Esophagus squamous epithelium (tissue), 5 donors: ENCODE measurements at regions not wholly inside any gene's neighbourhood (a gene's known extent, or its start where the extent isn't known, plus 50 kb on each side); places are given as distances from the start of the nearest gene placed in this dataset.

Experiments
- DNase-seq: peaks from one replicate; lab custom pipeline; 2025; lab: John Stamatoyannopoulos, UW
- H3K27ac ChIP-seq, 4 donors: fragments of 200-600 bp; sonication (generic); one replicate each; pipeline ENCODE4 v1.5.1; 2016 to 2019; ENCODE audit warnings: mild to moderate bottlenecking in 1 of 4
- H3K27me3 ChIP-seq, 4 donors: fragments of 200-600 bp; sonication (generic); 1 replicate in 3 of 4; 2 replicates in 1 of 4; pipeline versions ENCODE4 v1.5.1 to v1.6.0; 2017 to 2021; ENCODE audit warnings: antibody characterized with exemption in 1 of 4
- H3K36me3 ChIP-seq, 3 donors: fragments of 200-600 bp; sonication (generic); one replicate each; pipeline ENCODE4 v1.5.1; 2016 to 2019
- H3K4me1 ChIP-seq, 3 donors: fragments of 200-600 bp; sonication (generic); one replicate each; pipeline ENCODE4 v1.5.1; 2017 to 2019
- H3K4me3 ChIP-seq, 4 donors: fragments of 200-600 bp; sonication (generic); 1 replicate in 3 of 4; 2 replicates in 1 of 4; pipeline ENCODE4 v1.5.1; 2016 to 2019; ENCODE audit warnings: mild to moderate bottlenecking in 2 of 4, moderate library complexity in 1 of 4
- H3K9me3 ChIP-seq, 3 donors: fragments of 200-600 bp; sonication (generic); one replicate each; pipeline ENCODE4 v1.5.1; 2016 to 2019
- CTCF ChIP-seq, 6 experiments: fragments of 450-650 bp in 4 of 6; fragments of 200-600 bp in 2 of 6; sonication (generic) in 2 of 6; IDR thresholded peaks; one replicate each; pipeline ENCODE4 v1.5.1; 2016 to 2019; ENCODE audit warnings: antibody characterized with exemption in 6 of 6, mild to moderate bottlenecking in 4 of 6, moderate library complexity in 4 of 6
- POLR2A ChIP-seq, 4 donors: fragments of 450-650 bp; IDR thresholded peaks; one replicate each; pipeline ENCODE4 v1.6.1; 2017; ENCODE audit warnings: antibody characterized with exemption in 4 of 4, mild to moderate bottlenecking in 4 of 4, moderate library complexity in 3 of 4
- WGBS, 2 donors: methylation state at CpG; one replicate each; pipeline ENCODE4 v1.1.5; 2018; 5-methylcytosine and 5-hydroxymethylcytosine counted together
- intact Hi-C: fragments of 100-400 bp; cut with DNase I; formaldehyde crosslinking; loops from one replicate; pipeline ENCODE4 v1.15.0; 2022
- donor health status: DM: yes; HTN: yes; CAD: no.

- no peak for DNase-seq
- TF ChIP-seq POLR2A (IDR thresholded peaks at IDR 0.05) (no peak), CTCF (IDR thresholded peaks at IDR 0.05) (no peak)
- Histone ChIP-seq H3K9me3 (no peaks in the 10 kb centered on the region), H3K4me1 (peaks cover 0 to 14% (median 6%) of the 10 kb centered on the region in 3 donors), H3K27ac (no peak overlapping the region), H3K4me3 (no peak overlapping the region), H3K36me3 (no peaks in the 10 kb centered on the region), H3K27me3 (no peaks in the 10 kb centered on the region)
- WGBS, 2 donors = 78 to 83% methylated on average over 5 of the region's 5 CpGs
- intact Hi-C loops = no loop called here
Measured at GRCh38 chr5:106865279-106865678, 805.5 kb downstream of the EFNA5 start.

GRCh38 chr5:106862450-106863193 lies 808.1 kb downstream of the EFNA5 start:
- no peaks in the 10 kb centered on the region for H3K36me3 ChIP-seq
- H3K4me3 ChIP-seq = no peak overlapping the region
- no peaks in the 10 kb centered on the region for H3K9me3 ChIP-seq
- intact Hi-C loops = no loop called here
- TF ChIP-seq POLR2A (IDR thresholded peaks at IDR 0.05) (no peak), CTCF (IDR thresholded peaks at IDR 0.05) (no peak)
- peaks cover 0 to 14% (median 6%) of the 10 kb centered on the region in 3 donors for H3K4me1 ChIP-seq
- DNase-seq = no peak
- no peak overlapping the region for H3K27ac ChIP-seq
- H3K27me3 ChIP-seq = no peaks in the 10 kb centered on the region
- WGBS, 2 donors = 38 to 48% methylated on average over 3 of the region's 3 CpGs

- Histone ChIP-seq H3K27me3 (no peaks in the 10 kb centered on the region), H3K36me3 (no peaks in the 10 kb centered on the region), H3K4me3 (no peak overlapping the region), H3K27ac (no peak overlapping the region), H3K9me3 (no peaks in the 10 kb centered on the region), H3K4me1 (peaks cover 0 to 14% (median 6%) of the 10 kb centered on the region in 3 donors)
- 64 to 68% methylated on average over 2 to 3 of the region's 3 CpGs for WGBS, 2 donors
- no peak for DNase-seq
- intact Hi-C loops = no loop called here
- no peak for TF ChIP-seq POLR2A (IDR thresholded peaks at IDR 0.05)
- no peak for TF ChIP-seq CTCF (IDR thresholded peaks at IDR 0.05)
Measured at GRCh38 chr5:106860398-106861044, 810.2 kb downstream of the EFNA5 start.

- no peaks in the 10 kb centered on the region for H3K27me3 ChIP-seq
- no peaks in the 10 kb centered on the region for H3K9me3 ChIP-seq
- WGBS, 2 donors = 42 to 55% methylated on average over 2 of the region's 2 CpGs
- H3K27ac ChIP-seq = no peak overlapping the region
- TF ChIP-seq CTCF (IDR thresholded peaks at IDR 0.05) = no peak
- no peak for TF ChIP-seq POLR2A (IDR thresholded peaks at IDR 0.05)
- peaks cover 0 to 14% (median 6%) of the 10 kb centered on the region in 3 donors for H3K4me1 ChIP-seq
- DNase-seq = no peak
- no peak overlapping the region for H3K4me3 ChIP-seq
- no peaks in the 10 kb centered on the region for H3K36me3 ChIP-seq
- intact Hi-C loops = no loop called here
Measured at GRCh38 chr5:106858616-106859015, 812.1 kb downstream of the EFNA5 start.

GRCh38 chr5:106854922-106855321 lies 815.8 kb downstream of the EFNA5 start:
- Histone ChIP-seq H3K9me3 (no peaks in the 10 kb centered on the region), H3K27me3 (no peaks in the 10 kb centered on the region), H3K4me3 (no peak overlapping the region), H3K36me3 (no peaks in the 10 kb centered on the region), H3K27ac (no peak overlapping the region), H3K4me1 (no peaks in the 10 kb centered on the region)
- intact Hi-C loops = no loop called here
- TF ChIP-seq POLR2A (IDR thresholded peaks at IDR 0.05) (no peak), CTCF (IDR thresholded peaks at IDR 0.05) (no peak)
- DNase-seq = no peak
- WGBS, 2 donors = 51 to 82% methylated on average over 3 of the region's 3 CpGs
